ENCODE measurements at regions not wholly inside any gene's neighbourhood (a gene's known extent, or its start where the extent isn't known, plus 50 kb on each side); places are given as distances from the start of the nearest gene placed in this dataset.

- no peak for TF ChIP-seq CTCF (IDR thresholded peaks at IDR 0.05; ENCODE audit: insufficient read depth, low read depth, low read length)
- no peak overlapping the region for H3K4me3 ChIP-seq (ENCODE audit: low read depth, low read length)
- no peaks in the 10 kb centered on the region for H3K27me3 ChIP-seq (ENCODE audit: control insufficient read depth, insufficient read depth, low read length)
- POLR2A ChIA-PET: no interaction called here
- no peak for DNase-seq (ENCODE audit: low read depth)
- H3K36me3 ChIP-seq (ENCODE audit: control insufficient read depth, insufficient read depth, low read length): no peaks in the 10 kb centered on the region
- CTCF ChIA-PET: no interaction called here
Observed at GRCh38 chr22:48340727-48341709, 1486.7 kb downstream of the BRD1 start.

GRCh38 chr22:48340191-48340590 lies 1487.5 kb downstream of the BRD1 start:
- POLR2A ChIA-PET: no interaction called here
- DNase-seq (ENCODE audit: low read depth): no peak
- TF ChIP-seq CTCF (IDR thresholded peaks at IDR 0.05; ENCODE audit: insufficient read depth, low read depth, low read length): no peak

GRCh38 chr22:48338793-48339705 lies 1488.6 kb downstream of the BRD1 start:
- no peaks in the 10 kb centered on the region for H3K36me3 ChIP-seq (ENCODE audit: control insufficient read depth, insufficient read depth, low read length)
- DNase-seq (ENCODE audit: low read depth): no peak
- CTCF ChIA-PET: no interaction called here

More at GRCh38 chr22:48340191-48340590, 1487.5 kb downstream of the BRD1 start:
- Histone ChIP-seq H3K36me3 (ENCODE audit: control insufficient read depth, insufficient read depth, low read length) (no peaks in the 10 kb centered on the region), H3K4me3 (ENCODE audit: low read depth, low read length) (no peak overlapping the region), H3K27me3 (ENCODE audit: control insufficient read depth, insufficient read depth, low read length) (no peaks in the 10 kb centered on the region)
- CTCF ChIA-PET: no interaction called here

GRCh38 chr22:48337957-48338792 lies 1489.5 kb downstream of the BRD1 start:
- no peak for TF ChIP-seq CTCF (IDR thresholded peaks at IDR 0.05; ENCODE audit: insufficient read depth, low read depth, low read length)
- H3K36me3 ChIP-seq (ENCODE audit: control insufficient read depth, insufficient read depth, low read length): no peaks in the 10 kb centered on the region
- no peak for DNase-seq (ENCODE audit: low read depth)
- H3K27me3 ChIP-seq (ENCODE audit: control insufficient read depth, insufficient read depth, low read length): no peaks in the 10 kb centered on the region
- POLR2A ChIA-PET: no interaction called here
- CTCF ChIA-PET: no interaction called here
- no peak overlapping the region for H3K4me3 ChIP-seq (ENCODE audit: low read depth, low read length)

More at GRCh38 chr22:48338793-48339705, 1488.6 kb downstream of the BRD1 start:
- POLR2A ChIA-PET: no interaction called here
- TF ChIP-seq CTCF (IDR thresholded peaks at IDR 0.05; ENCODE audit: insufficient read depth, low read depth, low read length): no peak
- no peaks in the 10 kb centered on the region for H3K27me3 ChIP-seq (ENCODE audit: control insufficient read depth, insufficient read depth, low read length)
- no peak overlapping the region for H3K4me3 ChIP-seq (ENCODE audit: low read depth, low read length)

All from BJ (cell line).